GM21619 (cell line): ENCODE measurements at regions not wholly inside any gene's neighbourhood (a gene's known extent, or its start where the extent isn't known, plus 50 kb on each side); places are given as distances from the start of the nearest gene placed in this dataset.

Experiments
- ATAC-seq: cut with Tn5 transposase; IDR thresholded peaks from one replicate; pipeline ENCODE4 v1.9.1; 2021; ENCODE audit not compliant: unreplicated experiment

DNA sequence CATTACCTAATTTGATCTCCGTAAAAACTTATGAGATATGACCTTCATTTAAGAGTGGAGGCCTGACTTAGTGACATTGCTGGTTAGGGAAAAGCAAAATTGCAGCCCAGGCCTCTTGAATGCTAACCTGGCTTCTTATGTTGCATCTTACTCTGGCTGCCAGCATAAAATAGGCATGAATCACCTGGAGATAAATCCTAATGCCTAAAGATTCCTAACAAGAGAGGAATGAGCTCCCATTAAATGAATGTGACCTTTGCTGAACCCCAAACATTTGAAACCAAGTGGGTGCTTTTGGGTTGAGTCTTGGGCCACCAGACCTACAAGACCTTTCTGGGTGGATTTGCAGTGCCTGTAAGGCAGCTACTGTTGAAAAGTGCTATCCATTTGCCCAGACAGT lies 1145.6 kb upstream of the TENM4 start:
- ATAC-seq, result no peak

DNA sequence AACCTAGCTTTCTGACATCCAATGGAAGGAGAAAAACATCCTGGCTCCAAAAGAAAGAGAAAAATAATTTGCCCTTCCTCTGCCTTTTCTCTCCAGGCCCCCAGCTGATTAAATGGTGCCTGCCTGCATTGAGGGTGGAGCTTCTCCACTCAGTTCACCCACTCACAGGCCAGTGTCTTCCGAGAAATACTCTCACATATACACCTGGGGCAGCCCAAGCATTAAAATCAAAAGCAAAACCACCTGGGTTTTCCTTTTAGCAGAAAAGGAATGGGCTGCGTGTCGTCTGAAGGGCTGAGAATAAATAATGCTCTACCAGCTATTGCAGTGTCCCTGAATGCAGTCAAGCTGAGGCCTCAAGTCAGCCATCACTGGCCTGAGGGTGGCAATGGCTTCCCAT lies 1143.8 kb upstream of the TENM4 start:
- no peak for ATAC-seq

DNA sequence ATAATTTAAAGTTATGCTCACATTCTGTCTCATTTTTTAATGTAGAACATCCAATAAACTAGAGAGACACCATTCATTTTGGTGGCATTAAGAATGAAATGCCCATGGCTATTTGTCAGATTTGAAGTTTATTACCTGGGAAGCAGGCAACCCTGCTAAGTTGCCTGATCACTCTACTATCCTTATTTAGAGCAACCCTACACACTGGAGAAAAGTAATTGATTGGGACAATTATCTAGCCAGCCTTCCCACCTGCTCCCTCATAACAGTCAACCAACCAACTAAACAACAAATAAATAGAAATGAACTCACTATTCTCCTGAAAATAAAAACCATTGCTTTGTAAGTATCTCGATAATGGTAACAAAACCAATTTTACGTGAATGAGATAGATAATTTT lies 1129.0 kb upstream of the TENM4 start:
- ATAC-seq, result no peak

DNA sequence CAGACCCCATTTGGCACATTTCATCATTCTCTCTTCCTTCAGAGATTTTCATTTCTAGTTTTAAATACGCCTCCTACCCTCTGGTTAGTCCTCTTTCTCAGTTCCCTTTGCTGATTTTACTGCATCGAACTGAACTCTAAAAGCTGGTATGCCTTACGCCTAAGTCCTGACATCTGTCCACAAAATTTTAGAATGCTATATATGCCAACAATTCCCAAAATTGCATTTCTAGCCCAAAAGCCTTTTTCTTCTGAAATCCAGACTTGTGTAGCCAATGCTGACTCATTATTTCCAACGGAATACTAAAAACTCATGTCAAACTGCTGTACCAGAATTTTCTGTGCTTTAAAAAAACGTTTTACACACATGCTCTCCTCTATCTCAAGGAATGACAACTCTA lies 1124.4 kb upstream of the TENM4 start:
- no peak for ATAC-seq

DNA sequence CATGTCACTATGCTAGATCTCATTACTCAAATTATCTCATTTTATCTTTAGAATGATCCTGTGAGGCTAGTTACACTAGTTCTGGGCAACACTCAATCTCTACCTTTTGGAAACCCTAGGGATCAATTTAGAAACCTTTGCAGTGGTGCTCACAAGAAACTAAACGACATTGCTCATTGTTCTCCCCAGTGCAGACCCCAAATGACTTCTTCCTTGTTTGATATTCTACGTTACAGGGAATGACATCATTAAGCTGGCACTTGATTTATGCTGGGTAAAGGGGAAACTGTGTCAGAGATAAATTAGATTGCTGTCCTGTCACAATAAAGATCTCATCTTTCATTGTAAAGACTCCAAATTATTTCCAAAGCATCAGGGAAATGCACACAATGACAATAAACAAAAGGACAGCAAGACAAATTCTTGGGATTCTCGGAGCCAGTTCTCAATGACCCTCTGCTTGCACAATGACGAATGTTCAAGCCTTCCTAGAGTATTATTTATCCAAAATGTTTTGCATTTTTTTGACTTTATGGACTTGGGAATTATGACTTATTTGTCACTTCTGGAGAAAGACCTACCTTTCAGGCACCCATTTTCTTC lies 1121.8 kb upstream of the TENM4 start:
- no peak for ATAC-seq

DNA sequence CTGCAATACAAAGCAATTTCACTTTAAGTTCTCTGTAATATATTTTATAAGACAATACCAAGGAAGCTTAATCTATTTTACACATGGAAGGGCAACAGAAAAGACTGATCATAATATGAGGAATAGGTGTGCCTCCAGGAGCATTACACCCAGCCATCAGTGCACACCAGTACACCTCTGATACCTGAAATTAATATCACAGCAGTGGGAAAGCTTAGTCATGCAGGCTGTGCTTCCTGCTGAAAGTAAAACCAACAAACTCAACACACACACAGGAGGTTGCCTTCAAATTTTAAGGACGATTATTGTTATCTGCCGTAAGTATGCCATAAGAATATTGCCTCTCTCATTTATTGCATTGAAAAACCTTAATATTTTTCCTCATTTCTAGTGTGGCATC lies 1119.1 kb upstream of the TENM4 start:
- ATAC-seq, result no peak

DNA sequence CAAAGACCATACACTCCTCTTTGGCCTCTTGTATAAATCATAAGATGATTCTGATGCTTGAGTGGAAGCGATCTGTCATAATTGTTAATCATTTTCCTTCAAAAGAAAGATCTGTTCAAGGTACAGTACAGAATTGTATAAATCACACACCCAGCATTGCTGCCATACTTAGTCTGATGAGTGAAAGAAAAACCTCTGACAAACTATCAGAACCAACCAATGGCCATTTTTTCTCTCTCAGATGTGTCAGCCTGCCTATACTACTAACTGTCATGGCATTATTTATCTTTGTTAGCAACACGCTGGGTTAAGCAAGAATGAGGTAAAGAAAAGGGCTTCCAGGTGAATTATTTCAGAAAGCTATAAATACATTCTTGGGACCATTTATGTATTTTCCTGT lies 1112.7 kb upstream of the TENM4 start:
- ATAC-seq, result no peak

DNA sequence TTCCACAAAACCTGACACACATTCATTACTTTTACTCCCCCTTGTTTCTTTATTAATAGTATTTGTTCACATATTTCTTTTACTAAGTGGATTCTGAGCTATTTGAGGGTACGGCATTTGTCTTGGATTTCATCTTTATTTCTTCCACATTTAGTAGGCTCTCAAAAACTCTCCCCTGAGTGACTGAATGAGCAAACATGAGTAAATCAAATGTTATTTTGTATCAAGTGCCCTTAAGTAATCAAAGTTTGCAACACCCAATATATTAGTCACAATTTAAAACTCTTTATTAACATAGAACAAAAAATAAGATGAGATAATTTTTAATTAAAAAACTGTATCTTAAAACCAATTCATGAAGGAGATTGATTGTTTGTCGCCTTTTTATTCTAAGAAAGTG lies 1101.9 kb upstream of the TENM4 start:
- no peak for ATAC-seq

DNA sequence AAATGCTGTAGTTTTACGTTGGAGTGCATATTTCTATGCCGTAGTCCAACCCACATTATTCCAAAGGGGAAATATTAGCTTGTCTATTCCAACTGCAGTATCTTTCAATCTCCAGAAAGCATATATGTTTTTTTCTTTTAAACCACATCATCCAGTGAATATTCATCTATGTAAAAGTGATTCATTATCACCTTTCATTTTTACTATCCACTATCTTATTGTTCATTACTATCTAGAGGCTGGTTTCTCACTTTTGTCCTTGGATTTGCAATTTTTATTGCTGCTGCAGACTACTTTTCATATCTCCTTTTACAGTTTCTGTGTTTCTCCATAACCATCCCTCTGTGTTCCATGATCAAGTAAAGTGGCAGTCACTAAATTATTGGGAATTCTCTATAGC lies 1097.2 kb upstream of the TENM4 start:
- ATAC-seq, result no peak

DNA sequence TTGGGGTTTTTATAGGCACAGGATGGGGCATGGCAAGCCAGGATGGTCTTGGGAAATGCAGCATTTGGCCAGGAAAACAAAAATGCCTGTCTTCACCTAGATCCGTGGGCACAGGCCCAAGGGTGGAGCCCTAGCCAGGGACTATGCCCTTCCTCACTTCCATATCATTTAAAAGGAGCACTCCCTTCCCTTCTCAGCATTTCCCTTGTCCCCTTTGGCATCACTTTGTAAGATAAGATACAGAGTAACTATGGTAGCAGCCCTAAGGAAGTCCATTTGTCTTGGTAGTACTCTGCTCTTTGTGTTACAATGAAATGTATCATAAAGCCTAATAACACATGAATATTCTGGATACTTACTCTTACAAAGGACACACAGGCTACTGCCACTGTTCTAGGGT lies 1092.6 kb upstream of the TENM4 start:
- no peak for ATAC-seq

DNA sequence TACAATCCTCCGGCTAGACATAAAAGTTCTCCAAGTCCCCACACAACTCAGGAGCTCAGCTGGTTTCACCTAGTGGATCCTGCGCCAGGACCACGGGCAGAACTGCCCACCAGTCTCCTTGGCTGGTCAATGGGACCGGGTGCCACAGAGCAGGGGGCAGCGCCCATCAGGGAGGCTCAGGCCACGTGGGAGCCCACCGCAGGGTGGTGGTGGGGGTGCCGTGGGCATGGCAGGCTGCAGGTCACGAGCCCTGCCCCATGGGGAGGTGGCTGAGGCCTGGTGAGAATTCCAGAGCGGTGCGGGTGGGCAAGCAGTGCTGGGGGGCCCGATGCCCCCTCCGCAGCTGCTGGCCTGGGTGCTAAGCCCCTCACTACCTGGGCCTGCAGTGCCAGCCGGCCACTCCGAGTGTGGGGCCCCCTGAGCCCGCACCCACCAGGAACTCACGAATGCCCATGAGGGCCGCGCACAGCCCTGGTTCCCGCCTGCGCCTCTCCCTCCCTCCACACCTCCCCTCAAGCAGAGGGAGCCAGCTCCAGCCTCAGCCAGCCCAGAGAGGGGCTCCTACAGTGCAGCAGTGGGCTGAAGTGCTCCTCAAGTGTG lies 1091.9 kb upstream of the TENM4 start:
- no peak for ATAC-seq

DNA sequence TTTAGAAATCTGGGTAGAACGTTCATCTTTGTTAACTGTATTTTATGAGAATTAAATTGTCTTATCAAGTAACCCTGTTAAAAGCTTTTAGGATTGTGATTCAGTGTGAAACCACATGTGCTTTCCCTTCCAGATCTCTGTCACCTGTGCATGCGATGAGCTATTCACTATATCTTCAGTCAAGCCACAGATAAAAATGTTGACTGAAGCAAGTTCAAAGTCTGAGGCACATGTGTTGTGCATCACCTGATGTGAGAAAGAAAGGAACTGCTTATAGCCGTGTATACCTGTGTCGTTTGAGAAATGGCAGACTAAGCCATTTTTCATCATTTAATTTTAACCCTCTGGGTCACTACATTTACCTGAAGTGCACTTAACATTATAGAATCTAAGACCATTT lies 1088.9 kb upstream of the TENM4 start:
- ATAC-seq, result no peak

DNA sequence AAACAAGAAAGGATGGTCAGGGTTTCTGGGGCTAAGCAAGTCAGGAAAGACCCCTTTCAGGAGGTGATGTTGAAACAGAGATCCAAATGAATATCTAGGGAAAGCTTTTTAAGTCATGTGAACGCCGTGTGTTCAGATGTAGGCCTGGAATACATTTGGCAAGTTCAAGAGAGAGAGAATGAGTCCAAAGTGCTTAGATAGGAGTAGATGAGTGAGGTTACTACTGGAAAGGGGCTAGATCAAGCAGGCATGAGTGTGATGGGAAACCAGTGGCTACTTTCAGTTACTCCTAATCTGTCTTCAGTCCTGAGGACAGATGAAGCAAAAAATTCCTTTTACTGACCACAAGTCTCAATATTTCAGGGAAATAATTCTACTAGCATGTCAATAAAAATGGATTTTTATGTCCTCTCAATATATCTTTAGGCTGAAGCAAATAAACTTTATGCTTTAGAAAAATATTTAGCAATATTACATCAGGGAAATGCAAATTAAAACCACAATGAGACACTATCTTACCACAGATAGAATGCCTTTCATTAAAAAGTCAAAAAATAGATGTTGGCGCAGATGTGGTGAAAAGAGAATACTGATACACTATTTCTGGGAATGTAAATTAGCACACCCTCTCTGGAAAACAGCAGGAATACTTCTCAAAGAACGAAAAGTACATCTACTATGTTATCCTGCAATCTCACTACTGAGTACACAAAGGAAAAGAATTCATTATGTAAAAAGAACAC lies 1085.0 kb upstream of the TENM4 start:
- no peak for ATAC-seq

DNA sequence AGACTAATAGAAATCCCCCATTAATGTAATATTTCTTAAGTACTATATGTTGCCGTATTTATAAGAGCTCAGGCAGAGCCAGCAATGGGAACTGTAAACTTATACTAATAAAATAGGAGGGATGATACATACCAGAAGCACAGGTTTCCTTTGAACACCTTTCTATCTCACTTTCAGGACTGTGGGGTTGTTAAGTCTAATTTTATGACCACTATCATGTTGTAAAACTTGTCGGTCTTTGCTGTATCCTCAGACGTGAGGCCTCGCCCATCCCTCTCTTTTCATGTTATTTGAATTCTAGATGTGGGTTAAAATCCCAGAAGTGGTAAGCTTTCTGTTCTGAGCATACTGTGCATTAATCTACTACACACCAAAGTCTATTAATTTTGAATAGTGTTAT lies 1083.5 kb upstream of the TENM4 start:
- no peak for ATAC-seq

DNA sequence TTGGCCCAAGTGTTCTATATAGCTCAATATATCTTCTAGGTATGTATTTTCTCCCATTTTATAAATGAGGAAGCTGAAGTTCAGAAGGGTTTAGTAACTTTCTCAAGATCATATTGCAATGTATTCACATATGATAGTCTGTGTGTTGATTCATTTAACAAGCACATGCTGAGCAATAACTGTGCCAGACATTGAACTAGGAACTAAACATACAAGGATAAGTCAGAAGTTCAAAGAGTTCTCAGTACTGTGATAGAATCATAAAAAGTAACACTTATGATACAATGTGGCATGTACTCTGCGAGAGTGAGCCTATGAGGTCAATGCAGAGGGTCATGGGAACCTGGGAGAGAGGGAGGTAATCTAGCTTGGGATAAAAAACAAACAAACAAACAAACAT lies 1082.2 kb upstream of the TENM4 start:
- ATAC-seq, result no peak

DNA sequence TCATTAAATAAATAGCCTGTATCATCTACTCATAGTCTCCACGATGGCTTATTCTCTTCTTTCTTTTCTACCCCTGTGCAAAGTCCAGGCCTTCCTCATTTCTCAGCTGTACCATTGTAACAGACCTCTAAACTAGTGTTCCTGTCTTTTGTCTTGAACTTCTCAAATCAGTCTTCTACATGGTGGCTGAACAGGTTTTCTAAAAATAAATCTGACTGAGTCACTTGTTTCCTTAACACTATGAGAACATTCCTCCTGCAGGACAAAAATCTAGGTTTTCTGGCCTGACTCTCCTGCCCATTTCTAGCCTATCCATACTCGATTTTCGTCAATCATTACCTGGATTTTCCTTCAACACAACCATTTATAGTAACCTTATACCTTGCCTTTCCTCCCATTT lies 1080.8 kb upstream of the TENM4 start:
- ATAC-seq, result no peak

DNA sequence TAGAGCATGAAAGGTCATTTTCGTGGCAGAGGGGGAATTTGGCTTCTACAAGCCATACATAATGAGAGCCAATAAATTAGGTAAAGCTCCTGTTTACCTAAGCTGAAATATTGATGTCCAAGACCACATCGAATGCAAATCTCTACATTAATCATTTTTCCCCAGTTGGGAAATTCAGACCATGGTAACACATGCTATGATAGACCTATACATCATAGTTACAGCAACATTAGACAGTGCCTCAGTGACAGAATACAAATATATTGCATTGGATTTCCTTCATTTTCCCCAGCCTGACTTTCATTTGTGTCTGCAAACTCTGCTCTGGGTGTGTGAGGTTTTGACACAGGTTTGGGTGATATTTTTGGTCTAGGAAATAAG lies 1079.7 kb upstream of the TENM4 start:
- ATAC-seq, result no peak

DNA sequence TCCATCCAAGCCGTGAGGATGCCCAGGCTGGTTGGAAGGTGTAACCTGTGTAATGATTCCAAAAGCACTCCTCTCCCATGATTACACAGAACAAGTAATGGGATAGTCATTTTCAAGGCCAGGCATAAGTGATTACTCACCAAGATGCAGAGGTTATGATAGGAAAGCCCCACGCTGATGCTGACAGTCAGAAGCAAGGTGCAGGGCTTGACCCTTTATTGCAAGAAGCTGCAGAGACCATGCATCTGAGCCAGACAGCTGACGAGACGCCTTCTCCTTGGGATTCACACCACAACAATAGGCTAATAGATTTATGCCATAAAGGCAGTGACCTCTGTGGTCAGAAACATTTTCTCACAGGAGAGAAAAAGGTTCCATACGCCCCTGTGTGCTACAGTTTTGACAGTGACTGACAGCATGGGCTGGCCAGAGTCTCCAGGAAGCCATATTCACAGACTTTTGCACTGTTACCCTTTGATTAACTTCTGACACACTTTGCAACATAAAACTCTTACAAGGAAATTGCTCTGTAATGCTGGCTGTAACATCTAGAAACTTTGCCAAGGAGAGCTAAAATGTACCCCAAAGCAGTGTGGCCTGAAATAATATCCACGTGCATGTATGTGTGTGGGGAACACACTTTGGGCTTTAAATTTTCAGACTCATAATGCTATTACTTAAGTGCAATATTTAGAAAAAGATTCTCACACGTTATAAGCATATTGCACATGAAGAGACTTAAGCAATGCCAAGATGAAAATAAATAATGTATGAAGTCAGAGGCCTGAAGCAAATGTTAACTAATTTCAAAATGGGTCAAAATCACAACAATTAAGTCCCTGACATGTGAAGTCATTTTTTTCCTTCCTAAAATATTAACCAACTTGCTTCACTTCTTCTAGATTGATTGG lies 1079.0 kb upstream of the TENM4 start:
- ATAC-seq, result no peak

DNA sequence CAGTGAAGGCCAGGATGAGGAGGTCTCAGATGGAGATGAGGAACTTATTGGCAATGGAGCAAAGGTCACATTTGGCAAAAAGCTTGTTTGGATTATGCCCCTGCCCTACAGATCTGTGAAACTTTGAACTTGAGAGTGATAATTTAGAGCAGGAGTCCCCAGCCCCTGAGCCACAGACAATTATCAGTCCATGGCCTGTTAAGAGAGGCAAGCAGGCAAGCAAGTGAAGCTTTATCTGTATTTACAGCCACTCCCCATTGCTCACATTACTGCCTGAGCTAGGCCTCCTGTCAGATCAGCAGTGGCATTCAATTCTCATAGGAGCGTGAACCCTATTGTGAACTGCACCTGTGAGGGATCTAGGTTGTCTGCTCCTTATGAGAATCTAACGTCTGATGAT lies 1076.9 kb upstream of the TENM4 start:
- no peak for ATAC-seq

DNA sequence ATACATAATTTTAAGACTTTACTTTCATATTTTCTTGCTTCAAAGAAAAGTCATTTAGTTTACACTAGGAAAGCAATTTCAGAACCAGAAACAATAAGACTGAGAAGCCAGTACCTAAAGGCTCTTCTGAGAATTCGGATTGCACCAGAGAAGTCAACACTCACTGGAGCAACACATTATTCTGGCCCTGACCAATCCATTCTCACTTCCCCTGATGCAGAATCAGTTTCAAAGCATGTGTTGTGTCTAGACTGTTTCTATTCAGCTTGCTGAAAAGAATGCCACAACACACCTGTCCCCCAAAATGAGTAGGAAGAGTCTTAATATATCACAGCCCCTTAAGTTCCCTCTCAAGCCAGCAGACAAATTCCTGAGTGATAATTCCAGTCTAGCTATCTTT lies 1074.3 kb upstream of the TENM4 start:
- ATAC-seq, result no peak

DNA sequence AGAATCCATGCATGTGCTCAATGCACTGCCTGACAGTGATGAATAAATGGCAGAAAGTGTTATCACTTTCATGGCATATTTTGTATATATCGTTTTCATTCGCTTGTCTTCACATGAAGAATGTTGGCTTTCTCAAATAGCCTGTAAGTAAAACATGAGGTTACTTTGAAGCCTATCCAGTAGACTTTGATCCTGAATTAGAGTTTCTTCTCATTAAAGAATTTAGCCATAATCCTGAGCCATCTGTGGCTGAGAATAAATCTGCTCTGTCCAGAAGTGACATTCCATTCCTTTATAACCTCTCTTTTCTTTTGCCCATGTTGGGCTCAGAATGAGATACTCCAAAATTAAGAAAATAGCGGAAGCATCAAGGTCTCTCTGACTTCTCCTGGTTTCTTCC lies 1071.7 kb upstream of the TENM4 start:
- ATAC-seq, result no peak

DNA sequence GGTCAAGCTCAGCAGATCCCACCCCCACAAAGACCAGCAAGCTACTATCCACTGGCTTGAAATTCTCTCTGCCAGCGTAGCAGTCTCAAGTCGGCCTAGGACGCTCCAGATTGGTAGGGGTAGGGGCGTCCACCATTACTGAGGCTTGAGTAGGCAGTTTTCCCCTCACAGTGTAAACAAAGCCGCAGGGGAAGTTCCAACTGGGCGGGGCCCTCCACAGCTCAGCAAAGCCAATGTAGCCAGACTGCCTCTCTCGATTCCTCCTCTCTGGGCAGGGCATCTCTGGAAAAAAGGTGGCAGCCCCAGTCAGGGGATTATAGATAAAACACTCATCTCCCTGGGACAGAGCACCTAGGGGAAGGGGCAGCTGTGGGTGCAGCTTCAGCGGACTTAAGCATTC lies 1064.9 kb upstream of the TENM4 start:
- ATAC-seq, result no peak
